ENCODE measurements at regions not wholly inside any gene's neighbourhood (a gene's known extent, or its start where the extent isn't known, plus 50 kb on each side); places are given as distances from the start of the nearest gene placed in this dataset.

- Histone ChIP-seq H3K27ac (ENCODE audit: low read depth, low read length) (no peak overlapping the region), H3K36me3 (ENCODE audit: control insufficient read depth in 1 of 2, insufficient read depth in 2 of 2, low read length in 2 of 2) (no peaks in the 10 kb centered on the region), H3K9me3 (ENCODE audit: insufficient read depth, low read depth, low read length) (no peaks in the 10 kb centered on the region), H3K79me2 (ENCODE audit: control insufficient read depth, insufficient read depth, low read length, poor library complexity) (no peaks in the 10 kb centered on the region), H4K8ac (ENCODE audit: low read depth, low read length) (no peak overlapping the region), H3K4me3 (ENCODE audit: low read depth, low read length) (no peak overlapping the region), H2BK12ac (ENCODE audit: low read length) (peak overlapping the region; percentile 6), H3K27me3 (ENCODE audit: insufficient read depth, low read length) (no peaks in the 10 kb centered on the region), H3K4me1 (ENCODE audit: control insufficient read depth in 1 of 2, insufficient read depth in 2 of 2, low read length in 2 of 2) (peaks cover 3% of the 10 kb centered on the region in 2 experiments), H4K12ac (ENCODE audit: low read depth, low read length) (no peak overlapping the region), H2BK5ac (ENCODE audit: low read depth, low read length, poor library complexity) (no peak overlapping the region), H3K79me1 (ENCODE audit: low read length) (no peaks in the 10 kb centered on the region), H3K9ac (ENCODE audit: low read length) (no peak overlapping the region), H3K4ac (ENCODE audit: low read depth, low read length) (no peak overlapping the region), H2BK120ac (ENCODE audit: insufficient read depth, low read length, poor library complexity) (no peak overlapping the region), H3K4me2 (ENCODE audit: low read length) (no peak overlapping the region), H4K91ac (ENCODE audit: low read depth, low read length) (no peak overlapping the region), H3K18ac (ENCODE audit: low read length) (no peak overlapping the region), H2AFZ (ENCODE audit: insufficient read depth, low read length, poor library complexity) (no peak overlapping the region), H2AK5ac (ENCODE audit: low read length) (no peak overlapping the region), H3K14ac (ENCODE audit: low read length) (no peak overlapping the region), H3K23ac (ENCODE audit: low read length) (no peak overlapping the region)
- no CpG with 5 or more reads among the region's 6 CpGs for WGBS (ENCODE audit: extremely low coverage, insufficient coverage, insufficient read length)
- no peak for DNase-seq
Observed at GRCh38 chr15:95293456-95294031, 1037.0 kb upstream of the NR2F2 start.

DNA sequence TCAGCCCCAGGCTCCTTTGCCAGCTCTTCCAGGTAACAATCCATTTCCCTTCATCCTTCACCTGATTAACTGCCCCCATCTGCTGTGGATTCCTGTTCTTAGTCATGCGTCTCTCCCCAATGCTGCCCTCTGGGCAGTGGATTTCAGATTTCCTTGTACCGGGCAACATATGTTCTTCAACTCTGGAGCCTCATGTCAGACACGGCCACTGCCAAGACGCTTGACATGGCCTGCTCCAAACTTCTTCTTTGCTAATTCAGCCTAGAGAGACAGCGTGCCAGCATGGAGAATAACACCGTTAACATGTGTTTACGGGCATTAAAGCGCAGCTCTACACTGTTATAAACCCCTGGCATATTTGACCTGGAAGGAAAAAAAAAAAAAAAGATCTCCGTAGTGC is 1035.1 kb upstream of the NR2F2 start:
- Histone ChIP-seq H3K79me2 (ENCODE audit: control insufficient read depth, insufficient read depth, low read length, poor library complexity) (no peaks in the 10 kb centered on the region), H3K14ac (ENCODE audit: low read length) (no peak overlapping the region), H3K9ac (ENCODE audit: low read length) (no peak overlapping the region), H3K4me1 (ENCODE audit: control insufficient read depth in 1 of 2, insufficient read depth in 2 of 2, low read length in 2 of 2) (peaks cover 3% of the 10 kb centered on the region in 2 experiments), H4K12ac (ENCODE audit: low read depth, low read length) (no peak overlapping the region), H3K27ac (ENCODE audit: low read depth, low read length) (no peak overlapping the region), H3K18ac (ENCODE audit: low read length) (no peak overlapping the region), H2BK120ac (ENCODE audit: insufficient read depth, low read length, poor library complexity) (no peak overlapping the region), H2AFZ (ENCODE audit: insufficient read depth, low read length, poor library complexity) (no peak overlapping the region), H3K23ac (ENCODE audit: low read length) (no peak overlapping the region), H2BK12ac (ENCODE audit: low read length) (no peak overlapping the region), H4K91ac (ENCODE audit: low read depth, low read length) (no peak overlapping the region), H3K79me1 (ENCODE audit: low read length) (no peaks in the 10 kb centered on the region), H3K9me3 (ENCODE audit: insufficient read depth, low read depth, low read length) (no peaks in the 10 kb centered on the region), H3K4me2 (ENCODE audit: low read length) (no peak overlapping the region), H3K27me3 (ENCODE audit: insufficient read depth, low read length) (no peaks in the 10 kb centered on the region), H4K8ac (ENCODE audit: low read depth, low read length) (no peak overlapping the region), H2AK5ac (ENCODE audit: low read length) (no peak overlapping the region), H3K4me3 (ENCODE audit: low read depth, low read length) (no peak overlapping the region), H3K36me3 (ENCODE audit: control insufficient read depth in 1 of 2, insufficient read depth in 2 of 2, low read length in 2 of 2) (no peaks in the 10 kb centered on the region), H3K4ac (ENCODE audit: low read depth, low read length) (no peak overlapping the region), H2BK5ac (ENCODE audit: low read depth, low read length, poor library complexity) (no peak overlapping the region)
- no CpG with 5 or more reads among the region's 9 CpGs for WGBS (ENCODE audit: extremely low coverage, insufficient coverage, insufficient read length)
- peak; percentile 9 to 23 for DNase-seq

GRCh38 chr15:95295896-95296625 is 1034.4 kb upstream of the NR2F2 start:
- Histone ChIP-seq H3K9ac (ENCODE audit: low read length) (no peak overlapping the region), H4K8ac (ENCODE audit: low read depth, low read length) (no peak overlapping the region)

DNA sequence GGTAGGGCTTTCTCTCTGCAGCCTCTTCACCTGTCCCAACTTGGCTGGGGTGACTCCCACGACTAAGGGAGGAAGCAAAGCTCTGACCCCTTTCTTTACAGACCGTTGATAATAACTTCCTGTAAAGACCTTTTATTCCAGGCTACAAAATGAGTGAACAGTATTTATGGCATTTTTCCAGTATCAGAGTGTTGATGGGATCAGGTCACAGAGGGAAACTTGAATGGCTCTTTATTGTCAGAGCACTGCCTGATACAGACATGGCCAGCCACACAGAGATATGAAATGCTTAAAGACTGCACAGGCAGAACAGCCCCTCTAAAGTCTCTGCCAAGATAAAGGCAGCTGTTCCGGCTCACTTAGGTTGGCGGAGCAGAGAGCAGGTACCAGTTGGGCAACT is 1033.9 kb upstream of the NR2F2 start:
- no peak overlapping the region for H2AK5ac ChIP-seq (ENCODE audit: low read length)
- no peak for DNase-seq
- H4K8ac ChIP-seq (ENCODE audit: low read depth, low read length): no peak overlapping the region
- no peaks in the 10 kb centered on the region for H3K79me1 ChIP-seq (ENCODE audit: low read length)
- H4K91ac ChIP-seq (ENCODE audit: low read depth, low read length): no peak overlapping the region
- no peak overlapping the region for H2BK120ac ChIP-seq (ENCODE audit: insufficient read depth, low read length, poor library complexity)
- no peak overlapping the region for H2BK12ac ChIP-seq (ENCODE audit: low read length)
- WGBS (ENCODE audit: extremely low coverage, insufficient coverage, insufficient read length): no CpG with 5 or more reads among the region's 4 CpGs
- no peak overlapping the region for H2AFZ ChIP-seq (ENCODE audit: insufficient read depth, low read length, poor library complexity)
- no peak overlapping the region for H3K4ac ChIP-seq (ENCODE audit: low read depth, low read length)
- no peak overlapping the region for H3K4me3 ChIP-seq (ENCODE audit: low read depth, low read length)
- no peak overlapping the region for H3K23ac ChIP-seq (ENCODE audit: low read length)
- peaks cover 3% of the 10 kb centered on the region in 2 experiments for H3K4me1 ChIP-seq (ENCODE audit: control insufficient read depth in 1 of 2, insufficient read depth in 2 of 2, low read length in 2 of 2)
- no peaks in the 10 kb centered on the region for H3K9me3 ChIP-seq (ENCODE audit: insufficient read depth, low read depth, low read length)
- H3K36me3 ChIP-seq (ENCODE audit: control insufficient read depth in 1 of 2, insufficient read depth in 2 of 2, low read length in 2 of 2): no peaks in the 10 kb centered on the region
- H3K14ac ChIP-seq (ENCODE audit: low read length): no peak overlapping the region
- H3K79me2 ChIP-seq (ENCODE audit: control insufficient read depth, insufficient read depth, low read length, poor library complexity): no peaks in the 10 kb centered on the region
- H3K9ac ChIP-seq (ENCODE audit: low read length): no peak overlapping the region
- H3K27me3 ChIP-seq (ENCODE audit: insufficient read depth, low read length): no peaks in the 10 kb centered on the region
- H3K27ac ChIP-seq (ENCODE audit: low read depth, low read length): no peak overlapping the region
- no peak overlapping the region for H2BK5ac ChIP-seq (ENCODE audit: low read depth, low read length, poor library complexity)
- H3K4me2 ChIP-seq (ENCODE audit: low read length): no peak overlapping the region
- H4K12ac ChIP-seq (ENCODE audit: low read depth, low read length): no peak overlapping the region
- no peak overlapping the region for H3K18ac ChIP-seq (ENCODE audit: low read length)

More at GRCh38 chr15:95295896-95296625, 1034.4 kb upstream of the NR2F2 start:
- H3K27ac ChIP-seq (ENCODE audit: low read depth, low read length): no peak overlapping the region
- H3K14ac ChIP-seq (ENCODE audit: low read length): no peak overlapping the region
- no peaks in the 10 kb centered on the region for H3K79me1 ChIP-seq (ENCODE audit: low read length)
- peaks cover 3% of the 10 kb centered on the region in 2 experiments for H3K4me1 ChIP-seq (ENCODE audit: control insufficient read depth in 1 of 2, insufficient read depth in 2 of 2, low read length in 2 of 2)
- H2AK5ac ChIP-seq (ENCODE audit: low read length): no peak overlapping the region
- H2BK5ac ChIP-seq (ENCODE audit: low read depth, low read length, poor library complexity): no peak overlapping the region
- H4K12ac ChIP-seq (ENCODE audit: low read depth, low read length): no peak overlapping the region
- no peak overlapping the region for H2BK120ac ChIP-seq (ENCODE audit: insufficient read depth, low read length, poor library complexity)
- H2BK12ac ChIP-seq (ENCODE audit: low read length): no peak overlapping the region
- no peak overlapping the region for H3K23ac ChIP-seq (ENCODE audit: low read length)
- no peak overlapping the region for H3K4ac ChIP-seq (ENCODE audit: low read depth, low read length)
- no peaks in the 10 kb centered on the region for H3K79me2 ChIP-seq (ENCODE audit: control insufficient read depth, insufficient read depth, low read length, poor library complexity)
- H3K4me3 ChIP-seq (ENCODE audit: low read depth, low read length): no peak overlapping the region
- no peak overlapping the region for H4K91ac ChIP-seq (ENCODE audit: low read depth, low read length)
- no peak overlapping the region for H2AFZ ChIP-seq (ENCODE audit: insufficient read depth, low read length, poor library complexity)
- WGBS (ENCODE audit: extremely low coverage, insufficient coverage, insufficient read length): no CpG with 5 or more reads among the region's 9 CpGs
- H3K9me3 ChIP-seq (ENCODE audit: insufficient read depth, low read depth, low read length): no peaks in the 10 kb centered on the region
- no peak for DNase-seq
- no peaks in the 10 kb centered on the region for H3K27me3 ChIP-seq (ENCODE audit: insufficient read depth, low read length)
- no peaks in the 10 kb centered on the region for H3K36me3 ChIP-seq (ENCODE audit: control insufficient read depth in 1 of 2, insufficient read depth in 2 of 2, low read length in 2 of 2)
- no peak overlapping the region for H3K18ac ChIP-seq (ENCODE audit: low read length)
- no peak overlapping the region for H3K4me2 ChIP-seq (ENCODE audit: low read length)

Measured in trophoblast cell (in vitro differentiated cells and primary cell).